Iris pigment epithelial cell (primary cell): ENCODE measurements at regions not wholly inside any gene's neighbourhood (a gene's known extent, or its start where the extent isn't known, plus 50 kb on each side); places are given as distances from the start of the nearest gene placed in this dataset.

Source experiments
- DNase-seq: peaks from one replicate; pipeline ENCODE4 v3.0.0-alpha.2; 2011; ENCODE audit warnings: low read depth

DNA sequence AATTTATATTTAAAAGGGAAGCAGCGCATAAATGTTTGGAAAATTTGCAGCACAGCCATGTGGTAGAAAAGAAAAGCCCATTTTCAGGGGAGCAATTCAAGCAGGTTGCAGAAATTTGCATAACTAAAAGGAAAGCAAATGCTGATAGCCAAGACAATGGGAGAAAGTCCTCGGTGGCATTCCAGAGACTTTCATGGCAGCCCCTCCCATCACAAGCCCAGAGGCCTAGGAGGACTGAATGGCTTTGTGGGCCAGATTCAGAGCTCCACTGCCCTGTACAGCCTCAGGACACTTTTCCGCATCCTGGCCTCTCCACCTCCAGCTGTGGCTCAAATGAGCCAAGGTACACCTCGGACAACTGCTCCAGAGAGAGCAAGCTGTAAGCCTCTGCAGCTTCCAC, 462.9 kb downstream of the CDK5RAP2 start:
- no peak for DNase-seq

DNA sequence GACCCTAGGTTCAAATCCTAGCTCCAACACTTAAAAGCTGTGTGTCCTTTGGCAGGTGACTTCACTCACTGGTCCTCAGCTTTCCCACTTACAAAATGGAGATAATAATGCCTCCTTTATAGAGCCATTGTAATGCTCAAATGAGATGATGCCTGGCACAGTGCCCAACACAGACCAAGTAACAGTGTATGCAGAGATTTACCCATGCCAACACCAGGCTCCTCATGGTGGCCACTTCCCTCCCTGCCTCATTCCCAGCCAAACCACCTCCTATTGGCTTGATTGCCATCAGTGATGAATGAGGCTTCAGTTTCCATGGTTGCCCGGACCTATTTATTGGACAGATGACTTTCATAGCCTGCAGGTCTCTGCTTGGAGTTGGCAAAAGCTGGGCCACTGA, 469.4 kb downstream of the CDK5RAP2 start:
- DNase-seq, result no peak

DNA sequence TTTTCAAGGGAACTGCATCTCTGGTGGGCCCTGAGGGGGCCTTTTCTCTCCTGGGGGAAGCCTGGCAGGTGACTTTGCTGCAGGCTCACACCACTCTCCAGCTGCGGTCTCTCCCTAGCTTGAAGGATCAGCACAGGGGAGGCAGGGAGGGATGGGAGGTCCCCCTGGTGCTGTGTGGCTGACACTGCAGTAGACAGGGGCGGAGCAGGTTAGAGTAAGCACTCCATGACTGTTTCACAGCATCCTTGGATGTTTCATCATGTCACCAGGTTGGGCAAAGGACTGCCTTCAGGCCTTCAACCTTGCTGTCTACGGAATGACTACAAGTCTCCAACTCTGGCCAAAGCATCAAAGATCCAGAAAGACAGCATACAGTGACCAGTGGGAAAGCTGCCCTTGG, 470.7 kb downstream of the CDK5RAP2 start:
- no peak for DNase-seq

DNA sequence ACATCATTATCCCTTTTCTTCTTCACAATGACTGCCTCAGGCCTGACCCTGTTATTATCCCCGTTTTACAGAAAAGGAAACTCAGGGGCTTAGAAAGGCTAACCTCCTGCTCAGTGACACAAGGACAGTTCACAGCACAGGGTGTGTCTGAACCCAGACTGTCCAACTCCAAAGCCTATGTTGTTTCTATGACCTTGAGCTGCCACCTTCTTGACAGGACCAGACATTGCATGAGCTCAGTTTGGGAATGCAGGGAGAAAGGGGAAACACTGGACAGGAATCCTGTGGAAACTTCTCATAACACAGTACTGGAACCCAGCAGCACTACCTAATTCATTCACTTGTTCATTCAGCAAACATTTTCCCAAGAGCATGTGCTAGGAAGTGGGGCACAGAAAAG, 472.8 kb downstream of the CDK5RAP2 start:
- no peak for DNase-seq

DNA sequence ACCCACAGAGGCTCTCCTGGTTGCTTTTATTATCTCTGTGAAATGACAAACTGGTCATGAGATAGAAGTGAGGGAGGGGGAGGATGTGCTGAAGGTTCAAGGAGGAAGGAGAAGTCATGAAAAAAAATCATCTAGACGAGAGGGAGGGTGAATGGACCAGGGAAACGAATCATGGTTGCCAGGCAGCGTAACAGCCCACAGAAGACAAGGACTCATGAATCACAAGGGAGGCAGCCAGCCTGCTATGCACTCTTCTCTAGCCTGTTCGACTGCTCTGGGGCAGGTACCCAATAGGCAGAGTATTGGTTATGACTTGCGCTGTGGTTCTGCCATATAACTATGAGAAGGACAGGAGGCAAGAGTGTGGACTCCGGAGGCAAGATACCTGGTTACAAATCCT, 475.2 kb downstream of the CDK5RAP2 start:
- DNase-seq, result no peak

DNA sequence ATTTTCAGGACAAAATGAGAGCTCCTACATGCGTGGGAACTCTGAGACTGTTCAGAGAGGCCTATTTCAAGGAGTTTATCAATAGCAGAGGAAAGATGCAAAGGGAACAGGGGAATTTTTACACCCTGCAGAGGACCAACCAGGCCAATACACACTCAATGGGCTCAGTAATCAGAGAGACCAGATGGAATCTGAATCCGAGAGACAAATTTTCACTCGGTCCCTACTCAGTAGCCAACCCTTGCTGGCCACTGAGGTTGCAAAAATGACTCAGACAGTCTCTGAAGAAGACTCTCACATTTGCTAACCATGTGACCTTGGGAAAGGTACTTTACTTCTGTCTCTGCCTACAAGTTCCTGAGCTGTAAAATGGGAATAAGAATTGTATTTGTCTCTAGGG, 479.4 kb downstream of the CDK5RAP2 start:
- DNase-seq, result no peak

DNA sequence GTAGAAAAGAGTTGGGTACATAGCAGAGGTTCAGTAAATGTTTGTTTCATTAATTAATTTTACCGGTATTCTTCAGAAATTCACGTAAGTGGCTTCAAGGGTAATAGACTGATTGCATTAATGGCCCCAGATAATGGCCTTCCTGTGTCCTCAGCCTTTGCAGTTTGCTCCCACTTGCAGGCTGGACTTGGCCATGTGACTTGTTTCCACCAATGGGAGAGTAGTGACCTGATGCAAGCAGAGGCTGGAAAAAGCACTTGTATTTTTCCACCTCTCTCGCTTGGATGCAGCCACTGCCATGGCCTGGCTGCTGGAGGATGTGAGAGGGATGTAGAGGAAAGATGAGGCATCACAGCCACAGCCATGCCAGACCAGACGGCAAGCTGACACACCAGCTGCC, 480.9 kb downstream of the CDK5RAP2 start:
- no peak for DNase-seq

DNA sequence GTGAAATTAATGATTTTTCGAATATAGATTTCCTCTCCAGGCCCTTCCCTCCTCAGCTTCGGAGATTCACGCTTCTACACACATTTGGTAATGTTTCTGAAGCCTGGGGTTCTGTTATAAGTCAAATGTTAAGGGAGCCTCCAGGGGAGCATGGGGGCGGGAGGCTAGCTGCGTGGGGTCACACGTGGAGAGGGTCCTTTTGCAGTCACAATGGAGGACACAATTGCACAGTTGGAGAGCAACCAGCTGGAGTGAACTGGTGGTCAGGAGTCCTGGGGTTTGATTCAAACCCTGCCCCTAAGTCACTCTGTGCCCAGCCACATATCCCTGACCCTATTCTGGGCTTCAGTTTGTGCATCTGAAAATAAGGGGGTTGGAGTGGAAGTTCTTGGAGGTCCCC, 481.4 kb downstream of the CDK5RAP2 start:
- no peak for DNase-seq

DNA sequence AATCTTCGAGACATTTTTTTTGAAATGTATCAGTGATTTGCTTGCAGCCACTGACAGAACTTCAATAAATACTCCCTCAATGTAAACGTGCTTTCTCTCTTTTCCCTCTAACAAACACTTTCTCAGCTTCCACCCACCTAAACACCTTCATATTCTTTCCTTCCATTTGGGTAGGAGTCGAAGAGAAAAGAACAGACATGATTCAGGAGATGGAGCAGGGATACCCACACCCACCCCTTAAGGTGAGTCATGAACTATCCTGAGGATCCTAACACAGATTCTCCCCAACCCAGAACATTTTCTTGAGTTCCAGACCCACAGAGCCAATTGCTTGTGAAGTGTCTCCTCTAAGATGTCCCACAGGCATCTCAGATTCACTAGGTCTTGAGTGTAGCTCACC, 488.8 kb downstream of the CDK5RAP2 start:
- DNase-seq, result no peak

DNA sequence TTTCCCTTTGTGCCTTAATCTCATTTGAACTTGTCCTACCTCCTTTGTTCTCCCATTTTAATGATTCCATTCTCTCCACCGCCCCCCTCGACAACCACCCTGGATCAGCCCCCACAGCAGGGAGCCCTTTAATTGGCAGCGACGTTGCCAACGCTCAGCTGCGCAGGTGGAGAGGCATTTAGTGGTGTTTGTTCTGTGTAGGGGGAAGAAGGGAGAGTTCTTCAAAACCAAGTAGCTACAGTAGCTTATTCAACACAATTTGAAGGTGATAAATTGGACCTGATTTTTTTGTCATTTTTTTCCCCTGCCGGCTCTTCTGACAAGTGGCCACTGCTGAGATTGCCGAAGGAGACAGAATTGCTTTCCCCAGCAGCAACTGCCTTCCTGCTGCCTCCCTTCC, 499.1 kb downstream of the CDK5RAP2 start:
- DNase-seq, result no peak

DNA sequence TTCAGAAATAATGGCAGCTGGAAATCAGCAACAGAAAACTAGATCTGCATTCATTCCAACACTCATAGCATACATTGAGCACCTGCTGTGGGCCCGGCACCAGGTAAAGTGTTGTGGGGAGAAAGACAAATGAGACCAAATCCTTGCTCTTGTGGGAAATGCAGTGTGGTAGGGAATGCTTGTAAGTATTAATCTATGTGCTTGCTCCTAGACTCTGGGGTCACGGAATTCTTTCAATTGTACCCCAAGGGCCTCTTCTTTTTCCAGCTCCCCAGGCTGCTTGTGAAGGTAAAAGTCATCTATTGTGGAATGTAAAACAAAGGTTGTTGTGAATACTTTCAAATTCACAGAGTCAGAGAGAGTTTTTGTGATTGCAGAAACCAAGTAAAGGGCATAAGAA, 501.9 kb downstream of the CDK5RAP2 start:
- no peak for DNase-seq

DNA sequence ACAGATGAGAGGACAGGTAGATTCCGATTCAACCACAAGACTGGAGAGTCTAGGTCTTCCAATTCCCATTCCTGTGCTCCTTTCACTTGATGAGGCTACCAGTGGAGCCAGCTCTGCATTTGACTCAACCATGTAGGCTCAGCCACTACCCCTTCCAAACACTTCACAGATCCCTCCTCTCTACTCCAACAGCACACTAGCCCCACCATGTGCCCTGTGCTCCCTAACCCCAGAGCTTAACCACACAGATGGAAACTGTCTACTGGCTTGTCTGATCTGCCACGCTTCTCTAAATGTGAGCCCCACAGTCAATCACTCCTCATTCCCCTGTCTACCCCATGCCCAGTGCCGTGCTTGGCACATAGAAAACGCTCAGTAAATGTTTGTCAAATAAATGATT, 508.2 kb downstream of the CDK5RAP2 start:
- DNase-seq, result no peak

DNA sequence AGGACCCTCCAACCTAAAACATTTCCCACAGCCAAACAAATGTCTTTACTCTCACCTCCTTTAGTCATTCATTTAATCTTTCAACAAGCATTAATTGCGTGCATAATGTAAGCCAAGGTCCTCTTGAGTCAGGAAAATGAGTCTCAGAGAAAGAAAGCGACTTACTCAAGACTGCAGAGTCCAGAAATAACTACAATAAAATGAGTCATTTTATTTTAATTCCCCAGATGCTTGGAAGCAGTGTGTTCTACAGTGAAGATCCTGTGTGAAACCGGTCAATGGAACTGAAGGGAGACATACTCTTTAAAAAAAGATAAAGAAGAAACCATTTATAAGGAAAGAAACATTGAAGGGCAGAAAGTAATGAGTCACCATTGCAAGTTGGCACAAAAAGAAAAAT, 513.7 kb downstream of the CDK5RAP2 start:
- DNase-seq, result no peak

DNA sequence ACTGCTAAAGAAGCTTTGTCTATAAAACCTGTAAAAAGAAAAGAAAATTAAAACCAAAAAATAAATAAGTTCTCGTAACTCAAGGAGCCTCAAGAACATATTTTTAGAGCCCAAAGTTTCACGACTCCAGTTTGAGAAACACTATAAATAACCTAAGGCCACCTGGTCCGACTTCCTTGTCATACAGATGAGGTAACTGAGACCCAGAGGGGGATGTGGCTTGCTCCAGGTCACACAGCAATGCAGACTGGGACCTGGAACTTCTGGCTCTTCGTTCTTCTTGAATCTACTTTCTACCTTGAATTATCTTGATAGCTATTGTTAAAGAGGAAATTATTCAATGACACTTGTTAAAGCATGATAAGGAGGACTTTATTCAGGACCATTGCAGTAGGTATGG, 514.8 kb downstream of the CDK5RAP2 start:
- DNase-seq, result no peak

DNA sequence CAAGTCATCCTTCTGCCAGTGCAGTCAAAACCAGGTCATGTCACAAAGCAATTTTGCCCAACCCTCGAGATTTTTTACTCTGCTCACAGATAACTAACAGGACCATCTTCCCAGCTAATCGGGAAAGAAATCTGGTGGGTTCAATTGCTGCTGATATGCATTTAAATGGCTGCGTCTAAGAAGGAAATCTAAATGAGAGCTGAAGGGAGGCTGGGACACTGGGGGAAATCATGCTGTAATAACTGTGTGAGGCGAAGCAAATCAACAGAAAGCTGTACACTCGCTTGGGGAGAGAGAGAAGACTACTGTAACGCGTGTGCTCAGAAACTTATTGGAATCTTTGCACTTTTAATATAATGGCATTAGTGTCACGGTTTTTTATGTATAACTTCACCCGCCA, 535.0 kb downstream of the CDK5RAP2 start:
- DNase-seq, result no peak

DNA sequence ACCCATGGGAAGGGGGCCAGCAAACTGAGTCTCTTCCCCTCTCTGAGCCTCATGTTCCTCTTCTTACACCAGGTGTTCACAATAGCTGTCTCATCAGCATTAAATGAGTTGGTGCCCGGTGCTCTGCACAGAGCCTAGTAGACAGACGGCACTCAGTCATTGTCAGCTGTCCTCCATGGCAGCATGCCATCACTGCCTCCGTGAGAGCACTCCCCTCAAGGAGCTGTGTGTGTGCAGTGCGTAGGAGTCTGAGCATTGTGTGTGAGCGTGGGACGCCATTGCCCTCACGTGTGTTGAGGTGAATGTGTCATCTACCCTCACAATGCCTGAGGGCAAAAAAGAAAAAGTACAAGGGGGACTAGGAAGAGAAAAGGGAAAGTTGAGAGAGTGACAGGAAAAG, 536.5 kb downstream of the CDK5RAP2 start:
- DNase-seq, result no peak

DNA sequence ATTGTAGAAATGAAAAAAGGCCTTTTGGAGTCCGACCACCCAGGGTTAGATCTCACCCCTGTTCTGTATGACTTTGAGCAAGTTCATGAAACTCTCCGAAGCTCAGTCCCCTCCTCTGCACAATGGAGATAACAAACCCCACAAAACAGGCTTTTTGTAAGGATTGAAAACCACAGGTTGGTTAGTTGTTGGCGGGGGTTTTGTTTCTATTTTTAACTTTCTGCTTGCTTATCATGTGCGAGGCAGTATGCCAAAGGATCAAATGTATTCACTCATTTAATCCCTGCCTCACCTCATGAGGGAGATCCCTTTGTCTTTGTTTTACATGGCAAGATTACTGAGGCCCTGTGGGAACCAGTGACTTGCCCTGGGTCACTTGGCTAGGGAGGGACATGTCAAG, 539.1 kb downstream of the CDK5RAP2 start:
- DNase-seq, result no peak

DNA sequence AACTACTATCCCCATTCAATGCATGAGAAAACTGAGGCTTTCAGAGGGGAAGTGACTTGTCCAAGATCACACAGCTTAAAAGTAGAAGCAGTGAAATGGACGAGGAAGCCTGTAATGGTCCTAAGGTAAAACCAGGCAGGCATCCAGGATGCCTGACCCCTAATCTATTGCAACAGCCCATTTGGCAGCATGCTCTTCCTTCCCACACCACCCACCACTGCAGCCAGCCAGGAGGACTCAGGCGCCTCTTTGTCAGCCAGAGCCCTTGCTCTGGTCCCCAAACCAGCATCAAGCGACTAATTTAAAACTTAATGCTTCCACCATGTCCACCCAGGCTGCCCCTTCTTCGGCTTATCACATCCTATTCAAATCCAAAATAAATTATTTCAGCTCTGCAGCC, 541.6 kb downstream of the CDK5RAP2 start:
- DNase-seq, result no peak

DNA sequence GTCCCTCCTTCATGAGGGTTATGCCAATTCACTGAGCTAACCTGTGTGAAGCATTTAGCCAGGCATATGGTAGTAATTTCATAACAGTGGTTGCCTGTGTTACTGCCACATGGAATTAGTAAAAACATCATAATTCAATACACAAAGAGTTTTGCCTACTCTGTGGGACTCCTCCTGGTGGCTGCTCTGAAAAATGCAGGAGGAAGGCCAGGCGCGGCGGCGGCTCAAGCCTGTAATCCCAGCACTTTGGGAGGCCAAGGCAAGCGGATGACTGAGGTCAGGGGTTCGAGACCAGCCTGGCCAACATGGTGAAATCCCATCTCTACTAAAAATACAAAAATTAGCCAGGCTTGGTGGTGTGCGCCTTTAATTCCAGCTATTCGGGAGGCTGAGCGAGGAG, 547.3 kb downstream of the CDK5RAP2 start:
- DNase-seq, result no peak

DNA sequence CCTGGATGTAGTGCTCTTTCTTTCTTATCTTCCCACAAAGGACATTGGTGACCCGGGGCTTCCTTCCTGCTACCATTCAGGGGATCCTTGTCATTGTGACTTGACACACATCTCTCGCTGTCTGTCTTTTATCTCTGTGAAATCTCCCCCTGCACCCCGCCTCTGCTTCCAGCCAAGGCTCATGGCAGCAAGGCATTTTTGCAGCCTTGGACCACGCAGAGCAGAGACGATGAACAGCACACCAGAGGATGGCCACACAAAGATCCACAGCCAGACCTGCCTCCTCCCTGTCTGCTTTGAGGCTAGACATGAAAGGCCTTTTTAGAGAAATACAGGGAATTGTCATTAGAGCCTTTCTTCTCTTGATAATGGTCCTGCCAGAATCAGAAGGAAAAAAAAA, 549.1 kb downstream of the CDK5RAP2 start:
- no peak for DNase-seq

DNA sequence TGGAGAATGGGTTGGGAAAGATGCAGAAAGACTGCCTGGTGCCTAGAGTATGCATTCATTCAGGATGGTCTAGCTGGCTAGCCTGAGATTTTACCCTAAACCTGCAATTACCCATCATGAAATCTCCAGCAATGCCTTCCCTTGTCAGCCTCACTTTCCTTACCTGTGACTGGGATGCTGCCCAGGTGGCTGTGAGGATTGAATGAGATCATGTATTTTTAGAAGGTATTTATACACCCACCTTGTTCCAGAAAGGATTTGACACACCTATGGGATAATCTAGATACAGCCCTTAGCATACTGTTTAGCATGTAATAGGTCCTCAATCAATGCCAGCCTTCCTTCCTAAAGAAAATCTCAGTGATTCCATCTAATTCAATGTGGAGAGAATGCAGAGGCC, 561.4 kb downstream of the CDK5RAP2 start:
- DNase-seq, result no peak

DNA sequence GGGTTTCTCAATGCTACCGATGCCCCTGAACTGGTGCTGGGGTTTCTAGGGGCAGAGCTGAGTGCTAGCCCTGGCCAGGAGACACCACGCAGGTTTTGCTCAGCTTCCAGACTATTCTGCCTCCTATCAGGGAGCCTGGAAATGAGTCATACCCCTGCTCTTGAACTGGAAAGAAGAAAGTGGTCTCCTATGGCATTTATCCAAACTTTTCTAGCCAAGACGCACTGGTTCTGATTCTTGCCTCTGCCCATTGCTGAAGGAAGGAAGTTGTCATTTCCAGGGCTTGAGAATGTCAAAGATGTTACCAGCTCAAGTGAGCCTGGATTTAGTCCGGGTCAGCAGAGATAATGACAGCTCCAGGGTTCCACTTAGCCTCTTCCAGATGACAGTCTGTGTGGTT, 561.9 kb downstream of the CDK5RAP2 start:
- no peak for DNase-seq

DNA sequence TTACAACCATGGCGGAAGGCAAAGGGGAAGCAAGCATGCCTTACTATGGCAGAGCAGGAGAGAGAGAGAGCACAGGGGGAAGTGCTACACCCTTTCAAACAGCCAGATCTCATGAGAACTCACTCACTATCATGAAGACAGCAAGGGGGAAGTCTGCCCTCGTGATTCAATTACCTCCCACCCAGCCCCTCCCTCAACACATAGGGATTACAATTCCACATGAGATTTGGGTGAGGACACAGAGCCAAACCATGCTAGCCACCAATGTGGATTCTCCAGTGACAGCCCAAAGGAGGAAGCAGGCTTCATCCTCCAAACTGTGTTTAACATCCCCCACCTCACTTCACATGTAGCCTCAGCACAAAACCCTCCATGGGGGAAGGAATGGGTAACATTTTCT, 563.7 kb downstream of the CDK5RAP2 start:
- no peak for DNase-seq

DNA sequence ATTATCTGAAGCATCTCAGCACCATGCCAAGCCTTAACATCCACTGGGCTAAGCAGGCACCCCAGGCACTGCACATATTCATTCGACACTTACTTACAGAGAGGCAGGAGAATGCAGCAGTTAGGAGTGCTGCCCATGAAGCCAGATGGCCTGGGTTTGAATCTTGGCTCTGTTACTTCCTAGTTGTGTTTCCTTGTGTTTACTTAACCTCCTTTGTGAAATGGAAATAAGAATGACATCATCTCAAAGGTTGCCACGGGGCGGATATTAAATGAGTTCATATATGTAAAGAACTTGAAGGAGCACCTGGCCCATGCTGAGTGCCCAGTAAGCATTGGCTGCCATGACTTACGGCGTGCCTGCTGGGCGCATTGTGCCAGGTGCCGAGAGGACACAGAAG, 565.2 kb downstream of the CDK5RAP2 start:
- no peak for DNase-seq

DNA sequence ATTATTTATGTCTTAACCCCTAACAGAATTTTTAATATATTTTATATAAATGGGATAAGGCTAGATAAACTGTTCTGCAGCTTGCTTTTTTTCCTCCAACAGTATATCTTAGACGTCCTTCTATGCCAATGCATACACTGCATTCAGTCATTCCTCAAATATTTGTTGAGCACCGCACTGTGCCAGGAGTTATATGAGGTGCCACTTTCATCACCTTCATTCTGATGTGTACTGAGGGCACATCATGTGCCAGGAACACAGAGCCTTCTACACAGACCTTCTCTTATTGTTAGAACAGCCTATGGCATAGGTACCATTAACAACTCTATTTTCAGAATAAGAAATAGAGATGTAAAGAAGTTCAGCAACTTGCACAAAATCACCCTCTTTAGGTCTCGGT, 570.1 kb downstream of the CDK5RAP2 start:
- no peak for DNase-seq

DNA sequence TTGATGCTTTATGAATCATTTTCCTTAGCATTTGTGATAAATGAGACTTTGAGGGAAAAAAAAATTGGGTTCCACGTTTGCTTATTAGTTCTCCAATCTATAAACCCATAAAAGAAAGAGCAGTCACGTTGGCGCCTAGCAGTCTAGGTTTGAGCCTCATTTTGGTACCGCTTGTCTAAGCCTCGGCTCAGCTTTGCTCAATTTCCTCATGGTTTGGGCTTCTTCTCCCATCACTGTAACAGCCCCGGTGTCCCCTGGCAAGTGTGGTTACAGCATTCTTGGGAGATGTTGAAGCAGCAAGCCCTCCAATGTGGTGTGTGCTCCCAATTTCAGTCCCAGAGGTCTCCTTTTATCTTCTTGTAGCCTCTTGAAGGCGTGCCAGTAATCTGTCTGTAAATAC, 578.4 kb downstream of the CDK5RAP2 start:
- no peak for DNase-seq
